ENCODE measurements at regions not wholly inside any gene's neighbourhood (a gene's known extent, or its start where the extent isn't known, plus 50 kb on each side); places are given as distances from the start of the nearest gene placed in this dataset.
A peak's percentile ranks its signal among the peaks of the same experiment; 100 is the strongest.
"Not testable (repeated sequence)": the region's sequence is repeated elsewhere in the genome, so short reads cannot be mapped to it uniquely, and the experiment has no call there.

GRCh38 chr4:152197211-152197610 lies 338.7 kb downstream of the FBXW7 start:
- DNase-seq (ENCODE audit: low read depth): no peak

GRCh38 chr4:152195888-152196287 lies 340.0 kb downstream of the FBXW7 start:
- no peak for DNase-seq (ENCODE audit: low read depth)

- peak; percentile 20 for DNase-seq (ENCODE audit: low read depth)
Observed at GRCh38 chr4:152193059-152193458, 342.8 kb downstream of the FBXW7 start.

- DNase-seq (ENCODE audit: low read depth): no peak
Observed at GRCh38 chr4:152190907-152191306, 345.0 kb downstream of the FBXW7 start.

- no peak for DNase-seq (ENCODE audit: low read depth)
Observed at GRCh38 chr4:152189451-152190179, 346.3 kb downstream of the FBXW7 start.

- no peak for DNase-seq (ENCODE audit: low read depth)
Observed at GRCh38 chr4:152188801-152189200, 347.1 kb downstream of the FBXW7 start.

GRCh38 chr4:152187693-152188092 lies 348.2 kb downstream of the FBXW7 start:
- DNase-seq (ENCODE audit: low read depth): peak; percentile 65

GRCh38 chr4:152185786-152186550 lies 349.9 kb downstream of the FBXW7 start:
- DNase-seq (ENCODE audit: low read depth): peak; percentile 57

GRCh38 chr4:152181150-152181549 lies 354.7 kb downstream of the FBXW7 start:
- no peak for DNase-seq (ENCODE audit: low read depth)

- no peak for DNase-seq (ENCODE audit: low read depth)
Observed at GRCh38 chr4:152180369-152180768, 355.5 kb downstream of the FBXW7 start.

- DNase-seq (ENCODE audit: low read depth): not testable (repeated sequence)
Observed at GRCh38 chr4:152177538-152177937, 358.4 kb downstream of the FBXW7 start.

- no peak for DNase-seq (ENCODE audit: low read depth)
Observed at GRCh38 chr4:152176627-152177214, 359.2 kb downstream of the FBXW7 start.

GRCh38 chr4:152175586-152175985 lies 360.3 kb downstream of the FBXW7 start:
- no peak for DNase-seq (ENCODE audit: low read depth)

- no peak for DNase-seq (ENCODE audit: low read depth)
Observed at GRCh38 chr4:152172146-152172545, 363.7 kb downstream of the FBXW7 start.

GRCh38 chr4:152171556-152171955 lies 364.3 kb downstream of the FBXW7 start:
- no peak for DNase-seq (ENCODE audit: low read depth)

- no peak for DNase-seq (ENCODE audit: low read depth)
Observed at GRCh38 chr4:152169683-152170082, 366.2 kb downstream of the FBXW7 start.

- DNase-seq (ENCODE audit: low read depth): no peak
Observed at GRCh38 chr4:152168987-152169616, 366.8 kb downstream of the FBXW7 start.

GRCh38 chr4:152166567-152166966 lies 369.3 kb downstream of the FBXW7 start:
- DNase-seq (ENCODE audit: low read depth): peak; percentile 29

GRCh38 chr4:152165846-152166245 lies 370.0 kb downstream of the FBXW7 start:
- DNase-seq (ENCODE audit: low read depth): no peak

GRCh38 chr4:152165146-152165545 lies 370.7 kb downstream of the FBXW7 start:
- peak; percentile 28 for DNase-seq (ENCODE audit: low read depth)

GRCh38 chr4:152164561-152164960 lies 371.3 kb downstream of the FBXW7 start:
- DNase-seq (ENCODE audit: low read depth): no peak

GRCh38 chr4:152162331-152162697 lies 373.6 kb downstream of the FBXW7 start:
- DNase-seq (ENCODE audit: low read depth): peak; percentile 30

All from RPMI7951 (cell line).